ENCODE measurements at regions not wholly inside any gene's neighbourhood (a gene's known extent, or its start where the extent isn't known, plus 50 kb on each side); places are given as distances from the start of the nearest gene placed in this dataset.

- Histone ChIP-seq H3K27me3 (ENCODE audit: insufficient read depth, low read length) (no peaks in the 10 kb centered on the region), H3K9me3 (ENCODE audit: insufficient read depth, low read depth, low read length) (no peaks in the 10 kb centered on the region), H3K36me3 (ENCODE audit: insufficient read depth, low read depth, low read length) (no peaks in the 10 kb centered on the region), H3K9ac (ENCODE audit: low read depth, low read length) (no peak overlapping the region), H3K4me3 (ENCODE audit: low read length) (no peak overlapping the region), H3K27ac (ENCODE audit: low read length) (no peak overlapping the region), H3K4me1 (ENCODE audit: insufficient read depth, low read length) (no peaks in the 10 kb centered on the region)
These were observed 311.4 kb upstream of the UBE2E3 start for GRCh38 chr2:180669016-180669415.

DNA sequence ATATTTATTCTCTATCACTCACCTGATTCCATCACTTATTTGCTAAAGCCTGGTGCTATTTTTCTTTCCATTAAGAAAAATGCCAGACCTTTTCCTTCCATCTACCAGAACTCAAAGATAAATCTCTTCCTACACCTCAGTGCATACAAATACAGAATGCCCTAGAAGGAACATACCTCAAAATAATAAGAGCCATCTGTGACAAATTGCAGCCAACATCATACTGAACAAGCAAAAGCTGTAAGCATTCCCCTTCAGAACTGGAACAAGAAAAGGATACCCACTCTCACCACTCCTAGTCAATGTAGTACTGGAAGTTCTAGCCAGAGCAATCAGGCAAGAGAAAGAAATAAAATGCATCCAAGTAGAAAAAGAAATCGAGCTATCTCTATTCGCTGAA, 315.9 kb upstream of the UBE2E3 start:
- Histone ChIP-seq H3K4me1 (ENCODE audit: insufficient read depth, low read length) (no peaks in the 10 kb centered on the region), H3K9ac (ENCODE audit: low read depth, low read length) (no peak overlapping the region), H3K27ac (ENCODE audit: low read length) (no peak overlapping the region), H3K9me3 (ENCODE audit: insufficient read depth, low read depth, low read length) (no peaks in the 10 kb centered on the region), H3K4me3 (ENCODE audit: low read length) (no peak overlapping the region), H3K36me3 (ENCODE audit: insufficient read depth, low read depth, low read length) (no peaks in the 10 kb centered on the region), H3K27me3 (ENCODE audit: insufficient read depth, low read length) (no peaks in the 10 kb centered on the region)

- Histone ChIP-seq H3K27me3 (ENCODE audit: insufficient read depth, low read length) (no peaks in the 10 kb centered on the region), H3K9ac (ENCODE audit: low read depth, low read length) (no peak overlapping the region), H3K4me3 (ENCODE audit: low read length) (no peak overlapping the region), H3K27ac (ENCODE audit: low read length) (no peak overlapping the region), H3K4me1 (ENCODE audit: insufficient read depth, low read length) (no peaks in the 10 kb centered on the region), H3K36me3 (ENCODE audit: insufficient read depth, low read depth, low read length) (no peaks in the 10 kb centered on the region), H3K9me3 (ENCODE audit: insufficient read depth, low read depth, low read length) (no peaks in the 10 kb centered on the region)
These were observed 317.4 kb upstream of the UBE2E3 start for GRCh38 chr2:180662941-180663471.

DNA sequence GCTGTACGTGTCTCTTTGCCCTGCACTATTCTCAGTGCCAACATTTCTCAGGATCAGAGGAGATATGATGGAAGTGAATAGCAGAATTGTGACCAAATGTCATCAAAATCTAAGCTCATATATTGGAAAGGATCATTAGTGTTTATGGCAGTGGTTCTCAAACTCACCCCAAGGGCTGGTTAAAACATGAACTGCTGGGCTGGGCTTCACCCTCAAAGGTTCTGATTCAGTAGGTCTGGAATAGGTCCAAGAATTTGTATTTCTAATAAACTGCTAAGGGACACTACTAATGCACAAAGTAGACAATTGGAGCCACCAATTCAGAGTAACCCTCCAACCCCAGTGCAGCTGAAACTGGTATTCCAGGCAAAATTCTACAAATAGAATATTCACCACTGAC, 317.9 kb upstream of the UBE2E3 start:
- no peaks in the 10 kb centered on the region for H3K9me3 ChIP-seq (ENCODE audit: insufficient read depth, low read depth, low read length)
- no peaks in the 10 kb centered on the region for H3K4me1 ChIP-seq (ENCODE audit: insufficient read depth, low read length)
- H3K9ac ChIP-seq (ENCODE audit: low read depth, low read length), result no peak overlapping the region
- no peak overlapping the region for H3K27ac ChIP-seq (ENCODE audit: low read length)
- H3K27me3 ChIP-seq (ENCODE audit: insufficient read depth, low read length), result no peaks in the 10 kb centered on the region
- no peaks in the 10 kb centered on the region for H3K36me3 ChIP-seq (ENCODE audit: insufficient read depth, low read depth, low read length)
- H3K4me3 ChIP-seq (ENCODE audit: low read length), result no peak overlapping the region

DNA sequence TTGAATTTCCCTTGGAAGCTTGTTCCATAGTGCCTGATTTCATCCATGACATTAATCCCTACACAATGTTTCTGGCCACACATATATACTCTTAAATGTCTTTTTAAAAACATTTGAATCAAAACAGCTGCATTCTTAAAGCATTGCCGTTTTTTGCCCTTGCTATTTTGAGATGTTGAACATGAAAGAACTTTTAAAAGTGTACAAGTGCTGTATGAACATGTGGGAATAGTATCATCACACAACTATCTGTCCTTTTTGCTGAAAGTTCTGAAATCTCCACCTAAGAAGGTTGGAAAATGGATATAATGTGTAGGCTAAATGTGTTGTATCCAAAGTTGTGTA, 318.7 kb upstream of the UBE2E3 start:
- Histone ChIP-seq H3K27me3 (ENCODE audit: insufficient read depth, low read length) (no peaks in the 10 kb centered on the region), H3K27ac (ENCODE audit: low read length) (no peak overlapping the region), H3K4me1 (ENCODE audit: insufficient read depth, low read length) (no peaks in the 10 kb centered on the region), H3K9me3 (ENCODE audit: insufficient read depth, low read depth, low read length) (no peaks in the 10 kb centered on the region), H3K9ac (ENCODE audit: low read depth, low read length) (no peak overlapping the region), H3K4me3 (ENCODE audit: low read length) (no peak overlapping the region), H3K36me3 (ENCODE audit: insufficient read depth, low read depth, low read length) (no peaks in the 10 kb centered on the region)

DNA sequence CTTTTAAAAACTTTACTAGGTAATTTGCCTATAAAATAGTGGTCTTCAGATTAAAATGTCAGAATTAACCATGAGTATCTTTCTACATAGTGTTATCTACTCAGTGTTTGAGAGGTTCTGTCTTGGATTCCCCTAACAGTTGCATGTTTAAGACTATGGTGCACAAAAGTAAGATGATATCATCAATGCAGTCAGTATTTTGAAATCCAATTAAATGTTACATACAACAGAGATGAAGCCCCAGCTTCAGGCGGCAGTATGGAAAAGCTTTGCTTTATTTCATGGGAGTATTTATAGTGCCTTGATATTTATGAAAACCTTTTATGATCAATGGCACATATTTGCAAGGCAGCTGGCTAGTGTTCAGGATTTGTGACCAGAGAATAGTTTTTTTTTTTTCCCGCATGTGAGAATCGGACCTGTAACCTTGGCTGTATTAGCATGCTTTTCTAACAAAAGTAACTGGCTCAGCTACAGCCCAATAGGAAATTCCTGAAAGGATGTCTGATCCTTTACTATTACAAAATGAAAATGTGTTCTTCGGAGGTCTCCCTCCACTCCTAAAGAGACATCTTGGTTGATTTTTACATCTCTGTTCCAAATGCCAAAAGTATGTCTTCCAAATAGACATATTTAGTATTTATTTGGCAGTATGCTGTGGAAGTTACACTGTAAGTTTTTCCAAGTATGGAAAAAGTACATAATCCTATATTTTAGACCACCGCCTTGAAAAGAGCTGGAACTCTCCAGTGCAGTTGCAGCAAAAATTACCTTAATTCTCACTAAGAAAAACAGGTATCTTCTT, 319.3 kb upstream of the UBE2E3 start:
- Histone ChIP-seq H3K27me3 (ENCODE audit: insufficient read depth, low read length) (no peaks in the 10 kb centered on the region), H3K9me3 (ENCODE audit: insufficient read depth, low read depth, low read length) (no peaks in the 10 kb centered on the region), H3K9ac (ENCODE audit: low read depth, low read length) (no peak overlapping the region), H3K4me3 (ENCODE audit: low read length) (no peak overlapping the region), H3K36me3 (ENCODE audit: insufficient read depth, low read depth, low read length) (no peaks in the 10 kb centered on the region), H3K27ac (ENCODE audit: low read length) (no peak overlapping the region), H3K4me1 (ENCODE audit: insufficient read depth, low read length) (no peaks in the 10 kb centered on the region)

- H3K4me1 ChIP-seq (ENCODE audit: insufficient read depth, low read length), result no peaks in the 10 kb centered on the region
These were observed 320.2 kb upstream of the UBE2E3 start for GRCh38 chr2:180660207-180660606.

GRCh38 chr2:180657054-180657453, 323.4 kb upstream of the UBE2E3 start:
- Histone ChIP-seq H3K9me3 (ENCODE audit: insufficient read depth, low read depth, low read length) (no peaks in the 10 kb centered on the region), H3K4me3 (ENCODE audit: low read length) (no peak overlapping the region), H3K27ac (ENCODE audit: low read length) (no peak overlapping the region), H3K27me3 (ENCODE audit: insufficient read depth, low read length) (no peaks in the 10 kb centered on the region), H3K4me1 (ENCODE audit: insufficient read depth, low read length) (peaks cover 3% of the 10 kb centered on the region; the same call in 1 of the 2 replicates), H3K36me3 (ENCODE audit: insufficient read depth, low read depth, low read length) (no peaks in the 10 kb centered on the region), H3K9ac (ENCODE audit: low read depth, low read length) (no peak overlapping the region)

More at GRCh38 chr2:180660207-180660606, 320.2 kb upstream of the UBE2E3 start:
- no peak overlapping the region for H3K9ac ChIP-seq (ENCODE audit: low read depth, low read length)
- no peaks in the 10 kb centered on the region for H3K9me3 ChIP-seq (ENCODE audit: insufficient read depth, low read depth, low read length)
- H3K4me3 ChIP-seq (ENCODE audit: low read length), result no peak overlapping the region
- no peaks in the 10 kb centered on the region for H3K27me3 ChIP-seq (ENCODE audit: insufficient read depth, low read length)
- no peak overlapping the region for H3K27ac ChIP-seq (ENCODE audit: low read length)
- H3K36me3 ChIP-seq (ENCODE audit: insufficient read depth, low read depth, low read length), result no peaks in the 10 kb centered on the region

DNA sequence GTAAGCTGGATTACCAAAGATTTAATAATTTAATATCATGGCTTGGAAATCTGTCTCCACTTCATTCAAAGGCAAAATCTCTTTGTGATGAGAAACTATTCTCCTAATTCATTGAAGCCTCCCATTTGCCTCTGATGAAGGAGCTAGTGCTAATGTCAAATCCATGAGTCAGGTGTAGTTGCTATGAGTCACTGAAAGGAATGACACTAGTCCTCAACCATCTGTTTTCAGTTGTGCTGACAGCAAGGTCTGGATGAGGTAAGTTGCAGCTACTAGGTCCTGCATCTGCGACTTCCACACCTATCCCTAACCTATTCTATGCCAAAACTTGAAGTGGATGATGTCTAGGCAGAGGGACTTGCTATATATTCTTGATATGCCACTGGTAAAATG, 324.0 kb upstream of the UBE2E3 start:
- H3K9ac ChIP-seq (ENCODE audit: low read depth, low read length), result no peak overlapping the region
- peaks cover 3% of the 10 kb centered on the region; the same call in 1 of the 2 replicates for H3K4me1 ChIP-seq (ENCODE audit: insufficient read depth, low read length)
- H3K27ac ChIP-seq (ENCODE audit: low read length), result no peak overlapping the region
- no peak overlapping the region for H3K4me3 ChIP-seq (ENCODE audit: low read length)
- H3K9me3 ChIP-seq (ENCODE audit: insufficient read depth, low read depth, low read length), result no peaks in the 10 kb centered on the region
- H3K36me3 ChIP-seq (ENCODE audit: insufficient read depth, low read depth, low read length), result no peaks in the 10 kb centered on the region
- no peaks in the 10 kb centered on the region for H3K27me3 ChIP-seq (ENCODE audit: insufficient read depth, low read length)

DNA sequence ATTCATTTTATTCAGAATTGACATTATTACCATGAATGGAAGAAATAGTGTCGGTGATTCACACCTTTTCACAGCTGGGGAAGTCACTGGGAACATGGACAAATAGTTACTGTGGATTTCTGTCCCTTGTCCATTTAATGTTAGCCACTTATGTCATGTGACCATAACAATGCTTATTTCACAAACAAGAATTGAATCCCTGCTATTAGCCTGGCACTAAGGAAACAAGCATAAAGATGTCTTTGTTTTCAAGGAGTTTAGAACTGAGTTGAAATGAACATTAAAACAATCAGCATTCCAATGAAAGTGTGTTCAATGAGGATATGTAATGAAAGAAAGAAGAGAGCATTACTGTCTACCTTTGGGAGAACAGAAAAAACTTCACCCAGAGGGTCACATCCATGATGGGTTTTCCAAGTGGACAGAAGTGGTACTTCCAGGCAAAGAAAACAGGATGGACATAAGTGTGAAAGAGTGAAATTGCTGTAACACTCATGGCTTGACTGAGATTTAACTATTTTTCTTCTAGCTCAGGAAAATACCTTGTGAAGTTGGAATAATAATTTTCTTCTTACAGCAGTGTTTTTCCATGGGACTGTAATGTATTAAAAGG, 324.5 kb upstream of the UBE2E3 start:
- Histone ChIP-seq H3K27ac (ENCODE audit: low read length) (no peak overlapping the region), H3K36me3 (ENCODE audit: insufficient read depth, low read depth, low read length) (no peaks in the 10 kb centered on the region), H3K9ac (ENCODE audit: low read depth, low read length) (no peak overlapping the region), H3K4me1 (ENCODE audit: insufficient read depth, low read length) (peaks cover 3% of the 10 kb centered on the region; the same call in 1 of the 2 replicates), H3K4me3 (ENCODE audit: low read length) (no peak overlapping the region), H3K9me3 (ENCODE audit: insufficient read depth, low read depth, low read length) (no peaks in the 10 kb centered on the region), H3K27me3 (ENCODE audit: insufficient read depth, low read length) (no peaks in the 10 kb centered on the region)

GRCh38 chr2:180655393-180655792, 325.0 kb upstream of the UBE2E3 start:
- Histone ChIP-seq H3K27ac (ENCODE audit: low read length) (no peak overlapping the region), H3K4me1 (ENCODE audit: insufficient read depth, low read length) (peaks cover 6% of the 10 kb centered on the region), H3K4me3 (ENCODE audit: low read length) (no peak overlapping the region), H3K9ac (ENCODE audit: low read depth, low read length) (no peak overlapping the region), H3K27me3 (ENCODE audit: insufficient read depth, low read length) (no peaks in the 10 kb centered on the region), H3K36me3 (ENCODE audit: insufficient read depth, low read depth, low read length) (no peaks in the 10 kb centered on the region), H3K9me3 (ENCODE audit: insufficient read depth, low read depth, low read length) (no peaks in the 10 kb centered on the region)

DNA sequence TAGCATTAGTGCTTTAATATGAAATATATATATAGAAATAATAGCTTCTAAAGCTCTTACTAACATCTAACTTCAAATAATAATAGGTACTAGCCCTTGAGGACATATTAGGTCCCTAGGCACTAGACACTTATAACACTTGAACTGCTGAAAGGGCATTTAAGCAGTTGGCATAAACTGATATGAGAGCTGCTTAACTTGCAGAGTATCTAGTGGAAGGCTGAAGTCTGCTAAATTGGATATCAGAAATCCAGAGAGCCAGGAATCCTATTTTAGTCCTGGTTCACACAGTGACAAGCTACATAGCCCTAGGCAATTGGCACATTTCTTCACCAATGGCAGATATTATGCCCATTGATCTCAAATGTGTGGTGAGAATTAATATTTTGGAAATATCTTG, 326.9 kb upstream of the UBE2E3 start:
- Histone ChIP-seq H3K9me3 (ENCODE audit: insufficient read depth, low read depth, low read length) (no peaks in the 10 kb centered on the region), H3K36me3 (ENCODE audit: insufficient read depth, low read depth, low read length) (no peaks in the 10 kb centered on the region), H3K9ac (ENCODE audit: low read depth, low read length) (no peak overlapping the region), H3K27ac (ENCODE audit: low read length) (no peak overlapping the region), H3K27me3 (ENCODE audit: insufficient read depth, low read length) (no peaks in the 10 kb centered on the region), H3K4me1 (ENCODE audit: insufficient read depth, low read length) (peaks cover 12% of the 10 kb centered on the region), H3K4me3 (ENCODE audit: low read length) (no peak overlapping the region)
